Caki2 (cell line): ENCODE measurements at regions not wholly inside any gene's neighbourhood (a gene's known extent, or its start where the extent isn't known, plus 50 kb on each side); places are given as distances from the start of the nearest gene placed in this dataset.

Experiments
- DNase-seq: peaks from one replicate; pipeline ENCODE4 v3.0.0-alpha.2; 2015; ENCODE audit warnings: low read depth
- in situ Hi-C: cut with HindIII; loops from 2 replicates; pipeline ENCODE4 v1.10.0; 2016; ENCODE audit warnings: low sequenced_read_pairs, low pct_unique_long_range_greater_than_20kb, mixed read lengths

DNA sequence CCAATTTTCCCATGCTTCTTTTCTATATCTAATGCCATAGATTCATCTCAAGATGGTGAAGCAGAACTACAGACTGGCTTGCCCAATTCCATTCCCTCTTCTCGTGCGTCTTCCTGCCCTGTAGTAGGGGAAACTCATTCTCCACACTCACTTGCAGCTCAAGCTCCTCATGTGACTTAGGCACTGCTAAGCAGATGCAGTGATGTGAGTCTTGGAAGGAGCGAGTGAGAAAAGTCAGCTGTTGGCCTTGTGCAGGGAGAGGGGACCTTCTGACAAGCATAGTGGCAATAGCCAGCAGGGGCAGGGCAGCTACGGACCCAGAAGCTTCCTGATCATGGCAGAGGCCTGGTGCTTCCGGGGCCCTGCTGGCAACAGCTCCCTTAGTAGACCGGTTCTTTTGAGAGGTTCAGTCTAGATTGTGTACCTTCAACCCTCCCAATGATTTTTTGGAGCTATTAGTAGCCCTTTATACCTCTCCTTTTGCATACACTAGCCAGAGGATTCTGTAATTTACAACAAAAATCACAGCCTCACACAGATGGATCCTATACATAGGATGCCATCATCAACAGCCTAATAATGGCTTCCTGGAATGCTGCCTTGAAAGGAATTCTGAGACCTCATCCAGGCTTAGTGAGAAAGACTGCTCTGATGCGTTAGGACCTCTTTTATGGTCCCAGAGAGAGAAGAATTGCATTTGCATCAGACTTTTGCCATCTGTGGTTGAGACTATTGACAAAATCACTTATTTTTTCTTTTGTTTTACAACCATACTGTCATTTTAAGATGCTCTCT lies 121.5 kb upstream of the RIPOR2 start:
- no peak for DNase-seq
- in situ Hi-C loops = no loop called here

DNA sequence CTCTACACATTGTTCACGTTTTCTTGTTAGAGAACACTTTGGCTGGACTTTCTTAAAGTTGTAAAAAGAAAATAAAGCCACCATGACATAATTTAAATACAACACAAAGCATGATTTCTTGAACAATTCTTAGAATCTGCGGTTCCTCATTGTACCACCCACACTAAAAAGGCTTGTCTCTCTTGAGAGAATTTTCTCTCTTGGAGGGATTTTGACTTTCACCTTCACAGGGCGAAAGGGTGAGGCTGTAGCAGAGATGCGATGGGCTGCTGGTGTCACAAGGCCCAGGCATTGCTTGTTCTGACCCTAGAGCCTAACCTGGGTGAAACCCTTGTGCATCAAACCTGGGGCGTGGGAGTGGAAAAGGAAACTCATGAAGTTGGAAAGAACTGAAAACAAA lies 122.7 kb upstream of the RIPOR2 start:
- in situ Hi-C loops = no loop called here

DNA sequence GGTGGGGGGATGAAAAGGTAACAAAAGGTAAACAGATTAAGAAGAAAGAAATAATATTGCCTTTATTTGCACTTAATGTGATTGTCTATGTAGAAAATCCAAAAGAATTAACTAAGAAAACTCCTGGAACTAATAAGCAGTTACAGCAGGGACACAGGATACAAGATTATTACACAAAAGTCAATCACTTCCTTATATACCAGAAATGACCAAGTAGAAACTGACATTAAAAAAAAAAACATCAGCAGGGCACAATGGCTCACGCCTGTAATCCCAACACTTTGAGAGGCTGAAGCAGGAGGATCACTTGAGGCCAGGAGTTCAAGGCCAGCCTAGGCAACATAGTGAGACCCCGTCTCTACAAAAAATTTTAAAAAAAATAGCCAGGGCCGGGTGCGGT lies 123.2 kb upstream of the RIPOR2 start:
- in situ Hi-C loops = no loop called here
- DNase-seq = no peak

More for the DNA sequence above, 122.7 kb upstream of the RIPOR2 start:
- DNase-seq = no peak

DNA sequence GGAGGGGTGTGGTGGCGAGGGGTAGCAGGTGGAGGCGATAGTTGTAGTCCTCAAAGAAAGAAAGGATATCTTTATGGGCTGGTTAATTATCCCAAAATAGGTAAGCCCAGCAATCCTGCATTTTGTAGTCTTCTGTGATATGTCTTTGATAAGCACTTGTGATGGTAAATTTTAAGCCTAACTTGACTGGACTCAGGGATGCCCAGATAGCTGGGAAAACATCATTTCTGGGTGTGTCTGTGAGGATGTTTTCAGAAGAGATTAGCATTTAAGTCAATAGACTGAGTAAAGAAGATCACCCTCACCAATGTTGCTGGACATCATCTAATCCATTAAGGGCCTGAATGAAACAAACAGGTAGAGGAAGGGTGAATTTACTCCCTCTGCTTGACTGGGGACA lies 124.8 kb upstream of the RIPOR2 start:
- DNase-seq = no peak
- in situ Hi-C loops = no loop called here

DNA sequence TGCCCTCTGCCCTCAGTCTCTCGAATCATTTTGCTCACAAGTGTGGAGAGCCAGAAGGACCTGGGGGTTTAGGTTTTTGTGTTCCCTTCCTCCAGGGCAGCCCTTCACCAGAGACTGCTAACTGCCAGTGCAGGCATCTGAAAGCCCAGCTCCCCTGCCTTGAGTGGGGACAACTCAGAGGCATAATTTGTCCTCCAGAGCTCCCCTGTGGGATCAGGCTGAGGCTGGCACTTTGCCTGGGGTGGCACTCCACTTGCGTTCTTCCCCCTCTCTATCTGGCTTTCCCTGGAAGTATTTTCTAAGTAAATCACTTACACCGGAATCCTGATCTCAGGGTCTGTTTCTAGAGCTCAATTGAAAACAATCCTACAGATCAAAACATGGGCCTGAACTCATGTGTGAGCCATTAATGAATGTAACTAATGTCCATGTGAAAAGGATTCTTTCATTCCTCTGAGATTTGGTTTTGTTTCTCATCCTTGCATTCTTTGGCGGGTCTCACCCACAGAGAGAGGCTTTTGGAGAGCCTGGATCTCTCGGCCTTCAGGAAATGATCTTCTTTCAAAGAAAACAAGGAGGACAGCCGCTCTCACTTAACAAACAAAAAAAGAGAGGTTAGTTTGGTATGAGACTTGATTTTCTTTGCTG lies 125.7 kb upstream of the RIPOR2 start:
- no peak for DNase-seq
- in situ Hi-C loops = no loop called here

DNA sequence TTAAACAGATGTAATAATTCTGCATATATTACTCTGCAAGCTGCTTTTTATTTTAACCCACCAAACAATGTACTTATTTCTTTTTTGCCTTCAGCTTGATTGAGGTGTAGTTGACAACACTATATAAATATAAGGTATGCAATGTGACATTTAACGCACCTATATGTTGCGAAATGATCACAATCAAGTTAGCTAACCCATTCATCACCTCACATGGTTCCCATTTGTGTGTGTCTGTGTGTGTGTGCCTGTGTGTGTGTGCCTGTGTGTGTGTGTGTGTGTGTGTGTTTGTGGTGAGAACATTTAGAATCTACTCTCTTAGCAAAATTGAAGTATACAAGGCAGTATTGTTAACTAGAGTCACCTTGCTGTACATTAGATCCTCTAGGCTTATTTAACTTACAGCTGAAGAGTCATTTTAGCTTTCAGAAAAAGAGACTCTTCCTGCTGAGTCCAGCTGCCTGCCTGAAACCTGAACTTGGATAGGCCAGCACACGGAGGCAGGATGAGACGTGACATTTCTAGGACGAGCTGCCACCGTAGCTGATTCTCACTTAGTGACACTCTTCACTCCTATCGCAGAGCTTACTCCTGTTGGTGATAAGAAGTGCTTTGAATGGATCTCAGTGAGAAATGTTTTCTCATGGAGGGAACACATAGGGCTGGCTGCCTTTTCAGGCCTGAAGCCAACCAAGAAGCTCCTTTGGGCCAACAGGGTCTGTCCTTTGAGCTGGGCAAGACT lies 126.5 kb upstream of the RIPOR2 start:
- in situ Hi-C loops = no loop called here
- DNase-seq = no peak

DNA sequence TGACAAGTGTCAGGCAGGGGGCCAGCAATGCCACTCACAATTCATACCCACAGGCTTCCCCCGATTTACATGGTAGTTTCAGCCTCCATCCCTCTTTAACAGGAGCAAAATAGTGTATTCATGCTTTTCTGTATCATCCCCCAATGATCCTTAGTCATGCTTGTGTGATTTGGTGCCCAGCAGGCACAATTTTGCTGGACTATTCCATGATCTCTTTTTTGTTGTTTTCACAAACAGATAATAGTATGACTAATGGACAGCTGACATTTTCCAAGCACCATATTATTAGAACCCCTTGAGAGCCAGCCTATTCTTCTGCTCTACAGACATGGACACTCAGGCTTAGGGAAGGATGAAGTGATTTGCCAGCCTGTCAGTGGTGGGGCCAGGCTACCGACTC lies 128.2 kb upstream of the RIPOR2 start:
- no peak for DNase-seq
- in situ Hi-C loops = no loop called here

DNA sequence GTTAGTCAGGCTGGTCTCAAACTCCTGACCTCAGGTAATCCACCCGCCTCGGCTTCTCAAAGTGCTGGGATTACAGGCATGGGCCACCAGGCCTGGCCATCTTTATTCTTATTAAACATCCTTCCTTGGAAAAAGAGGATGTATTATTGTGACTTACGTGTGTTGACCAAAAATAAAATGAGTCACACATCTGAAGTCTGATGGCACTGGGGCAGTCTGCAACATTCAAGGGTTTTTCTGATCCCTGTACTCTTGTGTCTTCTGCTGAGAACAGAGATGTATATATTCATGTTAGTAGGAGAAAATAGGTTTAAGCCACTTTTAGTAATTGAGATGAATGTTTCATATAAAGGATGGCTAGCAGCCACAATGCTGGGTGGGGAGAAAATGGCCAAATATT lies 129.9 kb upstream of the RIPOR2 start:
- in situ Hi-C loops = no loop called here
- no peak for DNase-seq

DNA sequence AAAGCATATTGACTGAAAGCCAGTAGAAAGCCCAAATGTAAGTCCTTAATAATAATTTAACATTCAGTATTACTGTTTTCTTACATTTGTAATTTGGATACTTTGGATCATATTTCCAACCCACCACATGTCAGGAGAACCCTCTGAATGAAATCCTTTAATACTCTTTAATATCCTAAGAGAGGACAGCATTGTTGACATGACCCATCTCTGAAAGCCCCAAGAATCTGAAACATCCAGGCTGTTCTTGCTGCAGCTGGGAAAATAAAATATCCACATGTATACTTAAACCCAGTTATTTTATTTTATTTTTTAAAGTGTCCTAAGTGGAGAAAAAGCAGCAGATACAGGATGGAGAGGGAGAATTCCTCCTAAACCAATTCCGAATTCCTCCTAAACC lies 130.8 kb upstream of the RIPOR2 start:
- no peak for DNase-seq
- in situ Hi-C loops = no loop called here

DNA sequence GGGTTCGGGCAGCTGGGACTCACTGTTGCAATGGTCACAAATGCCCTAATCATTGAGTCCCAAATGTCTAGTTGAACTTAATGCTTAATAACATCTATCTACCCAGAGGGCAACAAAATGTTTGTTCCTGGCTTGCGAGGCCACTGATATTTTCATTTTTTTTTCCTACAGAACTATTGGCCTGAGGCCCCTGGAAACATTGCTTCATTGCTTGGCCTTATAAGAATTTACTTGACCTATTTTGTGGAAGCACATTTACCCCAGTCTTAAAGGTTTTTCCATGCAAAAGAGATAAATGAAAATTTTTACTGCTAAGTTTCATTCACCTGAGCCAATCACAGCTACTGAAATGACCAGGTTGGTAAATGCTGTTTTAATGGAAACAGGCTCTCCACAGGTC lies 133.1 kb upstream of the RIPOR2 start:
- in situ Hi-C loops = no loop called here
- DNase-seq = no peak

DNA sequence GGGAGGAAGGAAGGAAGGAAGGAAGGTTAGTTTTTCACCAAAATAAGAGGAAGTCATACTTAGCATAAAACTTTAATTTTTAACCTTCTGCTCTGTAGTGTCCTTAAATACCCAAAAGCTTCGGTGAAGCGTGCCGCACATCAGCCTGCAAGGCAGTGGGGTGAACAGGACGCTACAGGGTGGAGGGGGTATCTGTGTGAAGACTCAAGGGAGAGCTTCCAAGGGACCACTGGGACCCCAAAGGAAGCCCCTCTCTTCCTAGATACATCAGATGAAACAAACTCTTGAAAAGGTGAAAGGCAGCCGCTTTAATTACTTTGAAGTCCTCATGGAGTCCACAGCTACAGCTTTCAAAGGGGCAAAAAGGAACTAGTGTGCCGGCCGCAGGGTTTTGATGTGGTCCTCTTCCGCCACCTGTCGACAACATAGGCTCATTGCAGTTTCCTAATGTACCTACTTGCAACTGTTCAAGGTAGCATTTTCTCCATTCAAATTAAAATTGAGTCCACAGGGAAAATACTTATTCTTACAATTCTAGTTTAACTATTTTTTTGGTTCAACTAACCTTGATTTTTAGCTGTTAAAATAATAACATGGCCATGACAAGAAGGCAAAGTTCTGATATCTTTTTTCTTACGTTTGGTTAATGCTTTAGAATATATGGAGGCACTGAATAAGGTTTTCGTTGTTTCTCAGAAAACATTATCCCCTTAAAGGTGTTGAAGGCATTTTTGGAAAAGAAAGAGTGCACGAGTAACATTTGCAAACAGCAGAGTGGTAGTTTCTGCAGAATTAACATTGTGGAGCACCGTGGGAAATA lies 135.0 kb upstream of the RIPOR2 start:
- in situ Hi-C loops = no loop called here
- peak; percentile 69 for DNase-seq

DNA sequence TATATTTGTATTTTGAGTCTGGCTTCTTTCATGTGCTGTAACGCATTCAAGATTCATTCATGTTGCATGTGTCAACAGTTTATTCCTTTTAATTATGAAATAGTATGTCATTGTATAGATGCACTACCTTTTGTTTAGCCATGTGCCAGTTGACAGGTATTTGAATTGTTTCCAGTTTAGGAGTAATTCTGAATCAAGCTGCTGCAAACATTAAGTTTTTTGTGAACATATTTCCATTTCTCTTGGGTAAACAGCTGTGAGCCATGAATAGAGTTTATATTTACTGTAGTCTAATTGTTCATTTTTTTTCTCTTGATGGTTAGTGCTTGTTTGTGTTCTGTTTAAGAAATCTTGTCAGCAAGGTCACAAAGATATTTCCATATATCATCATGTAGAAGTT lies 142.4 kb upstream of the RIPOR2 start:
- in situ Hi-C loops = no loop called here
- DNase-seq = no peak

DNA sequence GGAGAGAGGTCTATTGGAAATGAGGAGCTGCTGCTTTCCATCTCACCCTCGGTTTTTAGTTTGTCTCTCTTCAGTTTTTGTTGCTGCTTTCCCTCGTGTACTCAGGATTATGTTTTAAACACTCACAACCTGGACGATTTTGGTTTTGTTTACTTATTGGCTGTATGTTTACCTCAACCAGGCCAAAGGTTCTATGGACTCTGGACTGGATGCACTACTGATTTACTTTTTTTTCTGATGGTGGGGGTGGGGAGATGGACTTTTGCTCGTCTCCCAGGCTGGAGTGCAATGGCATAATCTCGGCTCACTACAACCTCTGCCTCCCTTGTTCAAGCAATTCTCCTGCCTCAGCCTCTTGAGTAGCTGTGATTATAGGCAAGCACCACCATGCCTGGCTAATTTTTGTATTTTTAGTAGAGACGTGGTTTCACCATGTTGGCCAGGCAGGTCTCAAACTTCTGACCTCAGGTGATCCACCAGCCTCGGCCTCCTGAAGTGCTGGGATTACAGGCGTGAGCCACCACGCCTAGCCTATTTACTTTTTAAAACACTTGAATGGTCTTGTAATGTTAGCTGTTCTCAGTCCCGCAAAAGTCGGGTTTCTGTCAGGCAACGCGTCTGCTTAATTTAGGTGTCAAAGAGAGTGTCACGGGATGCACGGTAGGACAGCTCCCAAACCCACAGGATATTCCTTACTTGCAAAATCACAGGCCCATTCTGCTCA lies 148.2 kb upstream of the RIPOR2 start:
- in situ Hi-C loops = no loop called here
- no peak for DNase-seq

DNA sequence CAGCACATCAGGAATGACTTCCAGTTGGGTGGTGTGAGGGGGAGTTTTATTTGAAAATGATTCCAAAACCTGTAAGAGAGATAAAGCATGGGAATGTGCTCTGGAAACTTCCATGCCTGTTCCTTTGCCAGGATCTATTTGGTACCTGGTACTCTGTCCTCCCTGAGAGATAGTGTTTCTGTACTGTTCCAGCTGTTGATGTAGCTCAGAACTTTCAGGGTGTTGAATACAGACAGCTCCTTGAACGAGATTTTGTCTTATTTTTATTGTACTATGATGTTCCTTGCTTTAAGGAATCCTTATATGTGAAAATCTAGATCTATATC lies 148.7 kb upstream of the RIPOR2 start:
- in situ Hi-C loops = no loop called here
- DNase-seq = no peak

DNA sequence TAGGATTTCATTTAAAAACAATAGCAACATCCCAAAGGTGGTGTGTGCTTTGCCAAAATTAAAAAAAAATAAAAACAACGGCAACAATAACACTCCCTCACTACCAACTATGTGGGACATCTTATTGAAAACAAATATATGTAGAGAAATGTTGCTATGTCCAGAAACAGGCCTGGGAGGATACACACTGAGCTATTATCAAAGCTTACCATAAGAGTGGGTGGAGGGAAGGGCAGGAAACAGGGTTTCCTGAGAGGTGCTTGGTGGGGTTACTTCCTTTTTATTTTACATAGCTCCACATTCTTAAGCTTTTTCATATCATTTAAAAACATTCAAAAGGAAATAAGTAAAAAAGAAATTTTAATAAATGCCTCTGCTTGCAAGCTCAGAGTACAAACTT lies 150.0 kb upstream of the RIPOR2 start:
- no peak for DNase-seq
- in situ Hi-C loops = no loop called here

DNA sequence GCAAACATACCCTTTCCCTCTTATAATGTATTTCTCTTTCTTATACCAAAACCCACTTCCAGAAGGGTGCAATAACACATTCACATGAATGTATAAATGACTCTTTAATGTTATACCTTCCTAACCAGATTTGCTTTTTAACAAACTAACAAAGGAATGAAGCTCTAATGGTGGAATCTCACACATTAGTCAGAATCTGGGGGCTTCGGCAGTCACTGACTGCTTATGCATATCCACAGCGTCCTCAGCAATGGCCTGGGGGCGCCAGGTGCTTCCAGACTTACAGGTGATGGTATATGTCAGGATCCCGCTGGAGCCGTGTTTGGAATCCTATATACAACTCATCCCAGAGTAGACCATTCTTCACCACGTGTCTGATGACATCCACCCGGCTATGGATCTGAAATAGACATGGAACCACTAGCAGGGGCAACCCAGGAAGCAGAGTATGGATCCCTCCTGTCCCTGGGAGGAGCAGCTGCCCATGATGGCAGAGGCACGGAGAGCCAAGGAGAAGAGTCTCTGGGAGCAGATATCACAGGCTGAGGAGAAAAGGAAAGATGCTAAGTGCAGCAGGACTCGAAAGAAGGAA lies 150.8 kb upstream of the RIPOR2 start:
- in situ Hi-C loops = no loop called here
- DNase-seq = no peak

DNA sequence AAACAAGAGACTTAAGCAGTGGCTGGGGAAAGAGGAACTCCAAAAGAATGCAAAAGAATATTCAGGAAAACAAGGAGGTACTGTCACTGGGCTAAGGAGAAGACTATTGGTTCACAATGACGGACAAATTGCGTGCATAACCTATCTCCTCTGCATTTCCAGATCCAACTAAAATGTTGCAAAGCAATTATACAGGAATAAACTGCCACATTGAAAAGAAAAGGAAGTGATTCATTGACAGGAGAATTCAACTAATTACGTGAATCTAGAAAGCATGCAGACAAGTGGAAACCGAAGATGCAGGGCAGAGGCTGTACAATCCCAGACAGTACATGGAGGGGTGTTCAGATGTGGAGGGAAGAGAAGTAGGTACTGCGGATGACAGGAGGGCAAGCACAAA lies 152.8 kb upstream of the RIPOR2 start:
- DNase-seq = no peak
- in situ Hi-C loops = no loop called here

DNA sequence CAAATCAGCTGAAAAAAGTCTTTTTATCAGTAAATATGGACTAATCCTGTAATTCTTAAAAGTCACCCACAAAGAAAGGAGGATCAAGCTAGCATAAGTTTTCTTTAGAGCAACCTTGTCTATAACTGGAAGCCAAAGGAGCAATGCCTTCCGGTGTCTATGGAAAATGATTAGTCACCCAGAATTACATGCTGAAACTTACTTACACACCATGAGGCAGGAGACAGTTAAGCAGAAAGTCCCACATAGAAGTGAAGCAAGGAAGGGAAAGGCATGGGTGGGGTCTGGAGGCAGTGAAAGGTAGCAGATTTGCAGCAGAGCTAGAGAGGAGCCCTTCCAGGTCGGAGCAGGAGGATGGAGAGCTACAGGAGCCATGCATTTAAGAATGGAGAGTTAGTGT lies 153.7 kb upstream of the RIPOR2 start:
- DNase-seq = no peak
- in situ Hi-C loops = no loop called here
